ENCODE measurements at regions not wholly inside any gene's neighbourhood (a gene's known extent, or its start where the extent isn't known, plus 50 kb on each side); places are given as distances from the start of the nearest gene placed in this dataset.

DNA sequence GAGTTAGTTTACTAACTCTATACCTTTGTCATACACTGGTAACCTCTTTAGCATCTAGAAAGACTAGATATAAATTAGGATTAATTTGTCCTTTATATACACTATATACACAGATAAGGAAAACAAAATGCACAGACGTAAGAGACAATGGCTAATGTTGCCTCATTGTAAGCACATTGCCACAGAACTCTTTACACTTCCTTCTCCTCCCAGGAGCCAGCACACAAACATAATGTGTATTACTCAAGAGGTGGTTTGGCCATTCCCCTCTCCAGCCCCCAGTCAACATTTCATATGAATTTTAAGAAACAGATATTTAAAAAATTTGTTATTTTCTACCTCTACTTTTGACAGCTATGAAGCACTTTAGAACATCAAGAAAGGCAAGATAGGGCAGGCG lies 131.4 kb upstream of the OR4E1 start:
- Histone ChIP-seq H3K4me2 (ENCODE audit: insufficient read depth in 1 of 2, low read depth in 2 of 2, low read length in 2 of 2) (no peak overlapping the region), H3K23me2 (ENCODE audit: low read depth, low read length) (no peaks in the 10 kb centered on the region), H3K27me3 (replicated peaks in 1 of 4; ENCODE audit: control insufficient read depth in 3 of 4, extremely low read depth in 1 of 4, insufficient read depth in 3 of 4, low read length in 3 of 4) (no peaks in the 10 kb centered on the region), H4K8ac (ENCODE audit: extremely low read depth, insufficient read depth, low read length) (no peak overlapping the region), H3K23ac (ENCODE audit: insufficient read length) (no peak overlapping the region), H3K9ac (replicated peaks in 1 of 4; ENCODE audit: extremely low read depth in 1 of 4, low read depth in 3 of 4, low read length in 3 of 4) (no peak overlapping the region), H3K27ac (ENCODE audit: low read depth, low read length) (no peak overlapping the region), H2BK15ac (ENCODE audit: low read length) (no peak overlapping the region), H2BK20ac (ENCODE audit: low read length) (no peak overlapping the region), H2BK5ac (ENCODE audit: low read depth, low read length) (no peak overlapping the region), H2BK12ac (ENCODE audit: low read depth, low read length) (no peak overlapping the region), H3K36me3 (ENCODE audit: control insufficient read depth in 2 of 4, insufficient read depth in 4 of 4, low read length in 3 of 4) (no peaks in the 10 kb centered on the region), H3K18ac (ENCODE audit: extremely low read depth, low read length) (no peak overlapping the region), H3K4me1 (replicated peaks in 1 of 4; ENCODE audit: control insufficient read depth in 3 of 4, insufficient read depth in 4 of 4, low read length in 3 of 4) (peaks cover 0 to 2% (median 0%) of the 10 kb centered on the region in 4 experiments; a peak in 2 of 7 replicates), H3K79me2 (ENCODE audit: control insufficient read depth in 1 of 2, insufficient read depth in 2 of 2, low read length in 2 of 2) (no peaks in the 10 kb centered on the region), H3K4me3 (ENCODE audit: extremely low read depth in 1 of 4, insufficient read depth in 2 of 4, low read depth in 3 of 4, low read length in 4 of 4) (no peak overlapping the region), H2AFZ (ENCODE audit: low read length) (no peak overlapping the region), H3K56ac (replicated peaks; ENCODE audit: insufficient read length, low read depth, low read length) (no peak overlapping the region), H3K79me1 (ENCODE audit: low read depth, low read length) (no peaks in the 10 kb centered on the region), H4K91ac (replicated peaks; ENCODE audit: insufficient read length, low read length) (no peak overlapping the region), H3K4ac (replicated peaks; ENCODE audit: insufficient read length, low read depth, low read length) (no peak overlapping the region), H4K20me1 (replicated peaks in 1 of 2; ENCODE audit: control insufficient read depth in 1 of 2, insufficient read depth in 2 of 2, low read length in 2 of 2) (no peaks in the 10 kb centered on the region), H3K14ac (ENCODE audit: insufficient read length) (no peak overlapping the region), H3K9me3 (ENCODE audit: insufficient read depth in 2 of 2, low read depth in 1 of 2, low read length in 1 of 2) (no peaks in the 10 kb centered on the region), H4K5ac (ENCODE audit: insufficient read length, low read depth, low read length) (no peak overlapping the region), H2BK120ac (replicated peaks; ENCODE audit: low read depth, low read length) (no peak overlapping the region), H2AK5ac (ENCODE audit: low read depth, low read length) (no peak overlapping the region)
- TF ChIP-seq KDM5A (IDR thresholded peaks at IDR 0.05; ENCODE audit: low read length) (no peak), GABPA (IDR thresholded peaks at IDR 0.05; ENCODE audit: borderline replicate concordance, insufficient read depth, low read length) (no peak), ASH2L (IDR thresholded peaks at IDR 0.05; ENCODE audit: low read length) (no peak), RAD21 (IDR thresholded peaks at IDR 0.05 in 1 of 2, conservative IDR thresholded peaks at IDR 0.05 in 1 of 2; ENCODE audit: low read depth in 2 of 2, low read length in 2 of 2) (no peak), POLR2AphosphoS5 (IDR thresholded peaks at IDR 0.05; ENCODE audit: low read depth, low read length) (no peak), BACH1 (IDR thresholded peaks at IDR 0.05; ENCODE audit: low read length) (no peak)
- no peak for FAIRE-seq
- WGBS, 2 experiments (ENCODE audit: extremely low coverage in 1 of 2, insufficient coverage in 1 of 2, insufficient read length in 1 of 2, insufficient replicate concordance in 2 of 2, low coverage in 1 of 2, low lambda C conversion rate in 2 of 2, missing lambda C conversion rate in 1 of 2): 90% methylated on average over 2 of the region's 2 CpGs; no CpG with 5 or more reads in 1 of the 2 experiments
- no peak for DNase-seq (ENCODE audit: low read depth in 1 of 2, low spot score in 2 of 2)
- CTCF ChIA-PET (ENCODE audit: partially characterized antibody): interaction anchor here (0.6 to 1.4 kb wide), 2 partner anchors 11 to 94 kb away, joined by 3 read pairs; no protein-coding TSS in a partner anchor
- POLR2A ChIA-PET (ENCODE audit: partially characterized antibody): no interaction called here
